ENCODE measurements at regions not wholly inside any gene's neighbourhood (a gene's known extent, or its start where the extent isn't known, plus 50 kb on each side); places are given as distances from the start of the nearest gene placed in this dataset.

GRCh38 chr12:77152623-77153193 lies 87.3 kb upstream of the E2F7 start:
- no peak for TF ChIP-seq TAF1 (IDR thresholded peaks at IDR 0.05; ENCODE audit: borderline replicate concordance, low read depth, low read length)
- no peak for TF ChIP-seq POLR2AphosphoS5 (IDR thresholded peaks at IDR 0.05; ENCODE audit: low read depth, low read length)
- no peak for TF ChIP-seq POLR2A (IDR thresholded peaks at IDR 0.05; ENCODE audit: low read depth, low read length)

All from GM12892 (cell line).